ENCODE measurements at regions not wholly inside any gene's neighbourhood (a gene's known extent, or its start where the extent isn't known, plus 50 kb on each side); places are given as distances from the start of the nearest gene placed in this dataset.

DNA sequence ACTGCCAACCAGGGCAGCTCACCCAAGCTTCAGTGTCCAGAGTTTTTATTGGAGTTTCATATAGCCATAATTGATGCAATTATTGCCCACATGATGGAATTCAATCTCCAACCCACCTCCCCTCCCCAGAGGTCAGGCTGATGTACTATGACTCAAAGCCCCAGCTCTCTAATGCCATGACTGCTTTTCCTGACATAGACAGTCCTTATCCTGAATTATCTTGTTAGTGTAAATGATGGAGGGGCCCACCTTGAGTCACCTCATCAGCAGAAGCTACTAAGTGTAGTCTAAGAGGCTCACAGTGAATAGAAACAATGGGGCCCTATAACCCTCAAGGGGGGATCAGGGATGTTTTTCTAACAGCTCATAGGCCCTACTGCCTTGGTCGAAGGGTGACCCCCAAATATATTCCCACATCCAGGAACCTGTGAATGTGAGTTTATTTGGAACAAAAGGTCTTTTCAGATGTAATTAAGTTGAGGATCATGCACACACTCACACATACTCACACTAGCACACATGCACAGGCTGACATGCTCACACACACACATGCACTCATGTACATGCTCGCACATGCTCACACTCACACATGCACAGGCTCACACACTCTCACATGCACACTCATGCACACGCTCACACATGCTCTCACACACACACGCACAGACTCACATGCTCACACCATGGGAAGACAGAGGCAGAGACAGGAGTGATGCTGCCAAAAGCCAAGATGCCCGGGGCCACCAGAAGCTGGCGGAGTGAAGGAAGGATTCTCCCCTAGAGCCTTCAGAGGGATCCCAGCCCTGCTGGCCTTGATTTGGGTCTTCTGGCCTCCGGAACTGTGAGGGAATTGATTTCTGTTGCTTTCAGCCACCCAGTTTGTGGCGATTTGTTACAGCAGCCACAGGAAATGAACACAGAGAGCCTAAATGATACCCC is 131.2 kb upstream of the SMAD3 start:
- TF ChIP-seq, protein P1, sequence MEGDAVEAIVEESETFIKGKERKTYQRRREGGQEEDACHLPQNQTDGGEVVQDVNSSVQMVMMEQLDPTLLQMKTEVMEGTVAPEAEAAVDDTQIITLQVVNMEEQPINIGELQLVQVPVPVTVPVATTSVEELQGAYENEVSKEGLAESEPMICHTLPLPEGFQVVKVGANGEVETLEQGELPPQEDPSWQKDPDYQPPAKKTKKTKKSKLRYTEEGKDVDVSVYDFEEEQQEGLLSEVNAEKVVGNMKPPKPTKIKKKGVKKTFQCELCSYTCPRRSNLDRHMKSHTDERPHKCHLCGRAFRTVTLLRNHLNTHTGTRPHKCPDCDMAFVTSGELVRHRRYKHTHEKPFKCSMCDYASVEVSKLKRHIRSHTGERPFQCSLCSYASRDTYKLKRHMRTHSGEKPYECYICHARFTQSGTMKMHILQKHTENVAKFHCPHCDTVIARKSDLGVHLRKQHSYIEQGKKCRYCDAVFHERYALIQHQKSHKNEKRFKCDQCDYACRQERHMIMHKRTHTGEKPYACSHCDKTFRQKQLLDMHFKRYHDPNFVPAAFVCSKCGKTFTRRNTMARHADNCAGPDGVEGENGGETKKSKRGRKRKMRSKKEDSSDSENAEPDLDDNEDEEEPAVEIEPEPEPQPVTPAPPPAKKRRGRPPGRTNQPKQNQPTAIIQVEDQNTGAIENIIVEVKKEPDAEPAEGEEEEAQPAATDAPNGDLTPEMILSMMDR (IDR thresholded peaks at IDR 0.05; ENCODE audit: borderline replicate concordance, insufficient read depth, low read depth, low read length), result no peak
- no peak overlapping the region for H3K4me3 ChIP-seq (ENCODE audit: low read depth, low read length)

DNA sequence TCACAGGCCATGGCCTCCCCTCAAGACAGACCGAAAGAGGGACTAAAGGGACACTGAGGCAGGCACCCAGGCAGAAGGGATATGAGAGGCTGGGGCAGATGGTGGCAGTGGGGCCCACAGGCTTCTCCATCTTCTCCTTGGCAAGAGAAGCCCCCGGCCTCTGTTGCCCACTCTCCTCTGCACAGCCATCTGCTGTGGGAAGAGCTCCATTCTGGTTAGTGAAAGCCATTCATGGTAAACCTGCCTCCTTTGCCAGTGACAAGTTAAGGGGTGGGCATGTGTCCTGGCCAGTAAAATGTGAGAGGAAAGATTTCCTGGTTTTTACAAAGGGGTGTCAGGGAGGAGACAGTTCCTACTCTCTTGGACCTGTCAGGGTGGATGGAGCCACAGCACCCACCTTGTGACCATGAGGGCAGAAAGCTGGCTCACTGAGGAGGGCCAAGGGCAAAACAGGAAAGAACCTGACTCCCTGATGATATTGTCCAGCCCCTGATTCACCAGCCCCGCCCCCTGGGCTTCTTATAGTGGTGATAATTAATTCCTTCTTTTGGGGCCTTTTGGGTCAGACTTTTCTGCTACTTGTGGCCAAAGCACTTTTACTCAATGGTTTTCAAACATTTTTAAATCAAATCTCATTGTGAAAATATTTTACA is 130.4 kb upstream of the SMAD3 start:
- TF ChIP-seq, protein P1 (IDR thresholded peaks at IDR 0.05; ENCODE audit: borderline replicate concordance, insufficient read depth, low read depth, low read length), result no peak
- no peak overlapping the region for H3K4me3 ChIP-seq (ENCODE audit: low read depth, low read length)

DNA sequence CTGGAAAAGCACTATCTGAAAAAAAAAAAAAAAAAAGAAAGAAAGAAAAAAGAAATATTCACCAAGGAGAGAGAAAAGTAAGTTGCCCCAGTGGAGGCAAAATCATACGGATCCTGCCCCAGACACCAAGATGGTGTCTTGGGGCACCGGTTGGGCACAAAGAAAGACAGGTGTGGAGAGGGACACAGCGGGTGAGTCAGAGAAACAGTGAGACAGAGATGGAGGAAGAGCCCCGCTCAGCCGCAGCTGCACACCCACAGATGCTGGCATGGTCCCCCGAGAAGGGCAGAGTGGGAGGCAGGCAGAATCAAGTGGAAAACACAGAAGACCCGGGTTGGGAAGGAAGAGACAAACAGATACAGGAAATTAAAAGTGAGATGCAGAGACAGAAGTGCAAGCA is 129.7 kb upstream of the SMAD3 start:
- H3K4me3 ChIP-seq (ENCODE audit: low read depth, low read length), result no peak overlapping the region
- TF ChIP-seq, protein P1 (IDR thresholded peaks at IDR 0.05; ENCODE audit: borderline replicate concordance, insufficient read depth, low read depth, low read length), result no peak

DNA sequence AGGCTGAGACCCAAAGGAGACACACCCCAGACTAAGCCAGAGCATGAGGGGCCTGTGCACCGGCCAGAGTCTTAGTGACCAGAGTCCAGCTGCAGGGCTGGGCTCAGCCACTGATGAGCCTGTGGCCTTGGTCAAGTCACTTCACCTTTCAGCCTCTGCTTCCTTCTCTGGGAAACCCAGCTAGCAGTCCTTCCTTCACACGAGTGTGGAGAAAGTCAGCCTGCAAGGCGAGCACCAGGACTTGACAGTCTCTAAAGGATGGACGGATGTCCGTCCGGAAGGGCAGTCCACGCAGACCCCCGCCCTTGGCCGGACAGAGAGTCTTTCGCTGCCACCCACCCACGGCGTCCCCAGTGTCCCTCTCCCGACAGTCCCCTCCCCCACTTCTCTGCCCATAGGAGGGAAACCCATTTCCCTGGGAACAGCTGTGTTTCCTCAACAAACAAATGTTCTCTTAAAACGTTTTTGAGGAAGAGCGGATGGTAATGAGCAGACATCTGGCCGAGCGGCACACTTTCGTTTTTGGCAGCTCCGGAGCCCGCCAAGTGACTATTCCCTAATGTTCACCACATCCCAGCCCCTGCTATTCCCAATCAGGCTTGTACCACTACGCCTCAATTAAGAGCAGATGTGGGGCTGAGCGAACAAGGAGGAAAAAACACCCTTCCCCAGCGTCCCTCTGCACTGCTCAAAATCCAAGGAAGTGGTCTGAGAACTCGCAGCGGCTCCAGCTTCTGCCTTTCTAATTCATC is 129.1 kb upstream of the SMAD3 start:
- TF ChIP-seq, protein P1 (IDR thresholded peaks at IDR 0.05; ENCODE audit: borderline replicate concordance, insufficient read depth, low read depth, low read length), result no peak
- no peak overlapping the region for H3K4me3 ChIP-seq (ENCODE audit: low read depth, low read length)

DNA sequence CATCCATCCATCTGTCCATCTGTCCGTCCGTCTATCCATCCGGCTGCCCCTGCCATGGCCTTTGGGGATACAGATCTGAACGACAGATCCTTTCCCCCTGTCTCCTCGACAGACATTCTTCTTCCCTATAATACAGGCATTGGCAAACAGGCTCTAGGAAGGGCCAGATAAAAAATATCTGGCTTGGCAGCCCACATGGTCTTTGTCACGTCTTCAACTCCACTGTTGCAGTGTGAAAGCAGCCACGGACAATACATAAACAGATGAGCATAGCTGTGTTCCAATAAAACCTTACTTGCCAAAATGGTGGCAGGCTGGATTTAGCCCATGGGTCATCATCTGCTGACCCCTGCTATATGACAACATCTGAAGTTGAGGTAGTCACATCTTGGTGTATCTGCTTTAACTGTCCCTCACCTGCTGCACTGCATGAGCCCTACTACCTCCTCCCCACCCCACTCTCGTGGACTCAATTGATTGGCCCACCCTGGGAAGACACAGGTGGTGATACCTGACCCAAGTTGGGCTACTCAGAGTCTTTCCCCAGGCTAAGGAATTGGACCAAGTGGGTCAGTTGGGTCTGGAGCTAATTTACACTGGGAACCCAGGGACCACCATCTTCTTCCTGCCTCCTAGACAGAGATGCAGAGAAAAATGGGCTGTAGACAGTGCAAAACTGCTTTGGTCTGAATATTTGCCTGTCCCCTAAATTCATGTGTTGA is 128.4 kb upstream of the SMAD3 start:
- no peak overlapping the region for H3K4me3 ChIP-seq (ENCODE audit: low read depth, low read length)
- TF ChIP-seq, protein P1 (IDR thresholded peaks at IDR 0.05; ENCODE audit: borderline replicate concordance, insufficient read depth, low read depth, low read length), result no peak

DNA sequence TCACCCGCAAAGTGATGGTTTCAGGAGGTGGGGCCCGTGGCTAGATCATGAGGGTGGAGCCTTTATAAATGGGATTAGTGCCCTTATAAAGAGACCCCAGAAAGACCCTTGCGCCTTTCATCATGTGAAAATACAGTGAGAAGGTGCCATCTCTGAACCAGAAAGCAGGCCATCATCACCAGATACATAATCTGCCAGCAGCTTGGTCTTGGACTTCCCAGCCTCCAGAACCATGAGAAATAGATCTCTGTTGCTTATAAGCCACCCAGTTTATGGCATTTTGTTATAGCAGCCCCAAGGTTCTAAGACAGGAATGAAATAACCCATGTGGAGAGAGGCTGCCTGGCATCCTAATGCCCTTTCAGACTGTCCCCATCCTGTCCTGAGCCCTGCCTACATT is 127.8 kb upstream of the SMAD3 start:
- TF ChIP-seq, protein P1 (IDR thresholded peaks at IDR 0.05; ENCODE audit: borderline replicate concordance, insufficient read depth, low read depth, low read length), result no peak
- H3K4me3 ChIP-seq (ENCODE audit: low read depth, low read length), result no peak overlapping the region

Data from GM12875 (cell line).